ENCODE measurements at regions not wholly inside any gene's neighbourhood (a gene's known extent, or its start where the extent isn't known, plus 50 kb on each side); places are given as distances from the start of the nearest gene placed in this dataset.

GRCh38 chr3:153463895-153464294 lies 301.9 kb downstream of the RAP2B start:
- 46 to 57% methylated on average over 3 of the region's 3 CpGs for WGBS, 2 donors

GRCh38 chr3:153469162-153469561 lies 307.1 kb downstream of the RAP2B start:
- no peaks in the 10 kb centered on the region for H3K36me3 ChIP-seq (replicated peaks in 1 of 2; ENCODE audit: insufficient read depth in 1 of 2, low read depth in 2 of 2)
- no peaks in the 10 kb centered on the region for H3K9me3 ChIP-seq
- DNase-seq, result no peak
- 75 to 87% methylated on average over 1 of the region's 1 CpG for WGBS, 2 donors
- intact Hi-C loops (cut with DNase I), result no loop called here
- no peak for TF ChIP-seq CTCF (IDR thresholded peaks at IDR 0.05)
- TF ChIP-seq POLR2A (IDR thresholded peaks at IDR 0.05), result no peak
- ATAC-seq, result no peak
- H3K27ac ChIP-seq, result no peak overlapping the region
- H3K4me1 ChIP-seq, result no peaks in the 10 kb centered on the region
- H3K4me3 ChIP-seq, result no peak overlapping the region
- no peaks in the 10 kb centered on the region for H3K27me3 ChIP-seq

More at GRCh38 chr3:153463895-153464294, 301.9 kb downstream of the RAP2B start:
- TF ChIP-seq POLR2A (IDR thresholded peaks at IDR 0.05), result no peak
- no peak for TF ChIP-seq CTCF (IDR thresholded peaks at IDR 0.05)
- Histone ChIP-seq H3K4me3 (no peak overlapping the region), H3K27ac (no peak overlapping the region), H3K27me3 (no peaks in the 10 kb centered on the region), H3K36me3 (replicated peaks in 1 of 2; ENCODE audit: insufficient read depth in 1 of 2, low read depth in 2 of 2) (no peaks in the 10 kb centered on the region), H3K9me3 (no peaks in the 10 kb centered on the region), H3K4me1 (no peaks in the 10 kb centered on the region)
- ATAC-seq (no peak), DNase-seq (no peak)
- intact Hi-C loops (cut with DNase I), result no loop called here

GRCh38 chr3:153484842-153485241 lies 322.8 kb downstream of the RAP2B start:
- TF ChIP-seq CTCF (IDR thresholded peaks at IDR 0.05) (no peak), POLR2A (IDR thresholded peaks at IDR 0.05) (no peak)
- no peaks in the 10 kb centered on the region for H3K36me3 ChIP-seq (replicated peaks in 1 of 2; ENCODE audit: insufficient read depth in 1 of 2, low read depth in 2 of 2)
- H3K4me1 ChIP-seq, result no peaks in the 10 kb centered on the region
- ATAC-seq, result no peak
- H3K4me3 ChIP-seq, result no peak overlapping the region
- no peak overlapping the region for H3K27ac ChIP-seq
- no peaks in the 10 kb centered on the region for H3K9me3 ChIP-seq
- intact Hi-C loops (cut with DNase I), result no loop called here
- no peaks in the 10 kb centered on the region for H3K27me3 ChIP-seq
- 49 to 55% methylated on average over 3 of the region's 3 CpGs for whole genome bisulfite sequencing, 2 donors
- DNase-seq, result no peak

- H3K4me1 ChIP-seq, result no peaks in the 10 kb centered on the region
- TF ChIP-seq POLR2A (IDR thresholded peaks at IDR 0.05) (no peak), CTCF (IDR thresholded peaks at IDR 0.05) (no peak)
- H3K4me3 ChIP-seq, result no peak overlapping the region
- intact Hi-C loops (cut with DNase I), result no loop called here
- H3K36me3 ChIP-seq (replicated peaks in 1 of 2; ENCODE audit: insufficient read depth in 1 of 2, low read depth in 2 of 2), result no peaks in the 10 kb centered on the region
- no peak for ATAC-seq
- no peak overlapping the region for H3K27ac ChIP-seq
- no peak for DNase-seq
- H3K27me3 ChIP-seq, result no peaks in the 10 kb centered on the region
- H3K9me3 ChIP-seq, result no peaks in the 10 kb centered on the region
Observed at GRCh38 chr3:153495422-153495821, 333.4 kb downstream of the RAP2B start.

GRCh38 chr3:153502682-153503081 lies 340.7 kb downstream of the RAP2B start:
- Histone ChIP-seq H3K36me3 (replicated peaks in 1 of 2; ENCODE audit: insufficient read depth in 1 of 2, low read depth in 2 of 2) (no peaks in the 10 kb centered on the region), H3K27me3 (no peaks in the 10 kb centered on the region), H3K9me3 (no peaks in the 10 kb centered on the region), H3K27ac (no peak overlapping the region), H3K4me3 (no peak overlapping the region), H3K4me1 (no peaks in the 10 kb centered on the region)
- 52 to 55% methylated on average over 1 of the region's 1 CpG for WGBS, 2 donors
- DNase-seq (no peak), ATAC-seq (no peak)
- intact Hi-C loops (cut with DNase I), result no loop called here
- TF ChIP-seq POLR2A (IDR thresholded peaks at IDR 0.05), result no peak
- no peak for TF ChIP-seq CTCF (IDR thresholded peaks at IDR 0.05)

All from body of pancreas (tissue), 4 donors.